ENCODE measurements at regions not wholly inside any gene's neighbourhood (a gene's known extent, or its start where the extent isn't known, plus 50 kb on each side); places are given as distances from the start of the nearest gene placed in this dataset.

DNA sequence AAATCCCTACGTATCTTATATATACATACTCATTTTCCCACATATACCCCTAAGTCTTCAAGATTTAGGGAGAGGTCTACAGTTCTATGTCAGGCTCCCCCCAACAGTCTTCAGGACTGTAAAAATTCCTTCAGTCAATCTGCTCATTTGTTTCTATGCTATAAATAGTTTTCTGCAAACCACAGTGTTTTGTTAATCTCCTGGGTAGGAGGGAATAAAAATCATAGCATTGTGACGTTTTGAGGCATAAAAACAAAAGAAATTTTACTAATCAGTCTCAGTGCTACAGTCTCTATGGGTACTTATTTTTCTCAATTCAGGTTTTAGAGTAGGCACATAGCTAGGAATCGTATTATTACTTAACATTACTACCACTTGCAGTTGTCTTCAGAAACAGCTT is 552.8 kb upstream of the LRRC4C start:
- H3K4me1 ChIP-seq (ENCODE audit: control insufficient read depth, insufficient read depth, low read length) = no peaks in the 10 kb centered on the region
- H3K36me3 ChIP-seq (ENCODE audit: control insufficient read depth, insufficient read depth, low read length) = no peaks in the 10 kb centered on the region
- H3K9me3 ChIP-seq (replicated peaks; ENCODE audit: control insufficient read depth, low read depth, low read length) = no peaks in the 10 kb centered on the region
- H3K27me3 ChIP-seq (ENCODE audit: control insufficient read depth, insufficient read depth, low read length) = no peaks in the 10 kb centered on the region
- no peak overlapping the region for H3K27ac ChIP-seq (ENCODE audit: low read length)
- DNase-seq = no peak
- WGBS (ENCODE audit: insufficient coverage) = no CpG with 5 or more reads among the region's 3 CpGs
- no peak overlapping the region for H3K4me3 ChIP-seq (ENCODE audit: low read length)

DNA sequence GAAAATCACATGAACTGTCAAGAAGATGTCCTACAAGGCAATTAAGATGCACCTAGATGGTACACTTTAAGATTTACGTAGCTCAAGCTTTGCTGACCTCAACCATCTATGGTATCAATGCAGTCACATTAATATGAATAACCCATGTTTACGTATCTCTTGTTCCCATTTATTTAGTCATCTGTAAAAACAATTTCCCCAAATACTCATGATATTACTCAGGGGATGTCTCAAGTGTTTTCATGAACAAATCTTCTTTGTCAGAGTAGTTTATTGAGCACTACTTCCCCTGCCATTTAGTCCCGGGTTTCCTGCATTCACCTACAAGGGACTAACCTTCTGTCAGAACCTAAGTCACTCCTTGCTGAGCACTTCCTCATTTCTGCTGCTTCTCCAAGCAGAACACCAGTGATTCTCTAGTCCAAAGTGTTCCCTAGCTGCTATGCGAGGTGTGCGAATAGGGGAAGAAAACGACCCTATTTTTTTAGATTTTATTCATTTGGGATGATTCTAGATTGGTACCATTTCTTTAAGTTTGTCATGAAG is 554.3 kb upstream of the LRRC4C start:
- Histone ChIP-seq H3K9me3 (replicated peaks; ENCODE audit: control insufficient read depth, low read depth, low read length) (no peaks in the 10 kb centered on the region), H3K36me3 (ENCODE audit: control insufficient read depth, insufficient read depth, low read length) (no peaks in the 10 kb centered on the region), H3K27me3 (ENCODE audit: control insufficient read depth, insufficient read depth, low read length) (no peaks in the 10 kb centered on the region), H3K27ac (ENCODE audit: low read length) (no peak overlapping the region), H3K4me3 (ENCODE audit: low read length) (no peak overlapping the region), H3K4me1 (ENCODE audit: control insufficient read depth, insufficient read depth, low read length) (no peaks in the 10 kb centered on the region)
- no peak for DNase-seq
- 100% methylated on average over 1 of the region's 6 CpGs for WGBS (ENCODE audit: insufficient coverage)

DNA sequence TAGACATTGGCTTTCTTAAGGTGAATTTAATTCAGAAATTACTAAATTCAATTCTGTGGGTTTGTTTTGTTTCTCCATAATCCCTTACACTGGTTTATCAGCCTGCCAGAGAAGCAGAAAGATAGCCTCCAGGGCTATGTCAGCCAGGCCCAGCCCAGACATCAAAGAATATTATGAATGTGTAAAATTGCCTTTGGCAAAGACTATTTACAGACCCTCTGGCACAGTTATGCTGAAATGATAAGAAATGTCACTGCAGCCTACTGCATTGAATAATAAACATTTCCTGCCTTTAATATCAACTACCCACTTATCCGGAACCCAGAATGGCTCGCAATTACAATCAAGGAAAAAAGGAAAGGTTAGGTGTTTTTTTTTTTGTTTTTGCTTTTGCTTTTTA is 562.5 kb upstream of the LRRC4C start:
- Histone ChIP-seq H3K27ac (ENCODE audit: low read length) (no peak overlapping the region), H3K9me3 (replicated peaks; ENCODE audit: control insufficient read depth, low read depth, low read length) (no peaks in the 10 kb centered on the region), H3K36me3 (ENCODE audit: control insufficient read depth, insufficient read depth, low read length) (no peaks in the 10 kb centered on the region), H3K4me1 (ENCODE audit: control insufficient read depth, insufficient read depth, low read length) (no peaks in the 10 kb centered on the region), H3K4me3 (ENCODE audit: low read length) (no peak overlapping the region), H3K27me3 (ENCODE audit: control insufficient read depth, insufficient read depth, low read length) (no peaks in the 10 kb centered on the region)
- WGBS (ENCODE audit: insufficient coverage) = no CpG with 5 or more reads among the region's 2 CpGs
- DNase-seq = no peak

DNA sequence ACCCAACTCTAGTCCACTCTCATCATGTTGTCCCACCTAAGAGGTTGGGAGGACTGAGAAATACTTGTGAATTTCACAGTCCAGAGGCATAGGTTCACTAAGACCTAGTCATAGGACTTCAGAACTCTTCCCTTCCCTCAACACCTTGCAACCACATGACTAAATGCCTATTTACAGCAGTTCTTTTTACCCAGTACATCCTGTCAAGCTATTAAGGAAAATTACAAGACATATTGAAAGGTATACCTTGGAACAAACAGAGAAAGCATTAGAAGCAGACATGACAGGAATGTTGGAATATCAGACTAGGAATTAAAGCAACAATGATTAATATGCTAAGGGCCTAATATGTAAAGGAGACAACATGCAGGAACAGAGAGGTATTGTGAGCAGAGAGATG is 563.8 kb upstream of the LRRC4C start:
- H3K4me3 ChIP-seq (ENCODE audit: low read length) = no peak overlapping the region
- DNase-seq = no peak
- no peaks in the 10 kb centered on the region for H3K36me3 ChIP-seq (ENCODE audit: control insufficient read depth, insufficient read depth, low read length)
- H3K9me3 ChIP-seq (replicated peaks; ENCODE audit: control insufficient read depth, low read depth, low read length) = peaks cover 2% of the 10 kb centered on the region
- no peak overlapping the region for H3K27ac ChIP-seq (ENCODE audit: low read length)
- no peaks in the 10 kb centered on the region for H3K27me3 ChIP-seq (ENCODE audit: control insufficient read depth, insufficient read depth, low read length)
- no peaks in the 10 kb centered on the region for H3K4me1 ChIP-seq (ENCODE audit: control insufficient read depth, insufficient read depth, low read length)

DNA sequence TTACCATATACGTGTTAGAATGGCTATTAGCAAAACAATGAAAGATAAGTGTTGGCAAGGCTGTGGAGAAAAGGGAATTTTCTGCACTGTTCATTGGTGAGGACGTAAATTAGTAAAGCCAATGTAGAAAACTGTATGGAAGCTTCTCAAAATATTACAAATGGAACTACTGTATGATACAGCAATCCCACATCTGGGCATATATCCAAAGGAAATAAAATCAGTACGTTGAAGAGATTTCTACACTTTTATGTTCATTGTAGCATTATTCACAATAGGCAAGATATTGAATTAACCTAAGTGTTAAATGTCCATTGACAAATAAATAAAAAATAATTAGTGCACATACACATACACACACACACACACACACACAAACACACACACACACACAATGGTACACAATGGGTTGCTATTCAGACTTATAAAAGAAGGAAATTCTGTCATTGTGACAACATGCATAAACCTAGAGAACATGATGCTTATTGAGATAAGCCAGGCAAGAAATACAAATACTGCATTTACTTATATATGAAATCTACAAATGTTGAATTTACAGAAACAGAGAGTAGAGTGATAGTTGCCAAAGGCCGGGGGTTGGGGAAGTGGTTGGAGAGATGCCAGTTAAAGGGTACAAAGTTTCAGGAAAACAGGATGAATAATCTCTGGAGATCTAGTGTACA is 565.8 kb upstream of the LRRC4C start:
- no peak for DNase-seq
- Histone ChIP-seq H3K27ac (ENCODE audit: low read length) (no peak overlapping the region), H3K4me1 (ENCODE audit: control insufficient read depth, insufficient read depth, low read length) (no peaks in the 10 kb centered on the region), H3K36me3 (ENCODE audit: control insufficient read depth, insufficient read depth, low read length) (no peaks in the 10 kb centered on the region), H3K4me3 (ENCODE audit: low read length) (no peak overlapping the region), H3K9me3 (replicated peaks; ENCODE audit: control insufficient read depth, low read depth, low read length) (peaks cover 2% of the 10 kb centered on the region), H3K27me3 (ENCODE audit: control insufficient read depth, insufficient read depth, low read length) (no peaks in the 10 kb centered on the region)
- 80% methylated on average over 1 of the region's 4 CpGs for WGBS (ENCODE audit: insufficient coverage)

DNA sequence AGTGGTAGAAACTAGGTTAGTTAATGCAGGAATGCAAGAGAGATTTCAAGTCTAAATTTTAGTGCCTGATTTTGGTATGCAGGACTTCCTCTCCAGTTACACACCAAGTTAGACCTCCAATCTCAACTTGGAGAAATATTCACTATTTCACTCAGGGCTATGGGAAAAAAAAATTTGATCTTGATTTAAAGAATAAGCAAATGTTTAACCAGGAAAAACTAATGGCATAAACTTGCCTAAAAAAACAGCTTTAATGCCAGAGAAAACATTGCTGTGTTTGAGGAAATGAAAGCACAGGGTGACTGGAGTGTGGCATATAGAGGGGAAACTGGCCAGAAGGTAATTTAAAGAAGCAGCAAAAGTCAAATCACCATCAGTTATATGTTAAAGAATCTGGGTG is 575.4 kb upstream of the LRRC4C start:
- no peaks in the 10 kb centered on the region for H3K36me3 ChIP-seq (ENCODE audit: control insufficient read depth, insufficient read depth, low read length)
- DNase-seq = no peak

DNA sequence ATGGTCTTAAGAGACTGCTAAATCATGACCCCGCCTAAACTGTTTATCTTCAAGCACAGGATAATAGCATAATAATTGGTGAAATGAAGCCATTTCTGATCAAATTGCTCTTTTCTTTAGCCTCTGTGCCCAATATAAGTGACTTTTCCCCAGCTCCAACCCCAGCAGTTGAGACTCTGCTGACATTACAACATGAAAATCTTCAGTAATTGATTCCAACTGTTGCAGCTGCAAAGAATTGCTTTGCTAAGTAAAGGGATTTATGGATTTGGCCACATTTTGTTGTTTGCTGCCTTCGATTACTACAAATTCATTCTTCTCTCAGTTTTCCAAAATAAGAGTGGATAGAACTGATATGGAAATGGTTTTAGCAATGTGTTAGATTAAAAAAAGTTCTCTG is 576.7 kb upstream of the LRRC4C start:
- no peaks in the 10 kb centered on the region for H3K9me3 ChIP-seq (replicated peaks; ENCODE audit: control insufficient read depth, low read depth, low read length)
- no peak overlapping the region for H3K4me3 ChIP-seq (ENCODE audit: low read length)
- no CpG with 5 or more reads among the region's 2 CpGs for WGBS (ENCODE audit: insufficient coverage)
- H3K4me1 ChIP-seq (ENCODE audit: control insufficient read depth, insufficient read depth, low read length) = no peaks in the 10 kb centered on the region
- no peaks in the 10 kb centered on the region for H3K36me3 ChIP-seq (ENCODE audit: control insufficient read depth, insufficient read depth, low read length)
- no peak overlapping the region for H3K27ac ChIP-seq (ENCODE audit: low read length)
- DNase-seq = peak; percentile 93
- H3K27me3 ChIP-seq (ENCODE audit: control insufficient read depth, insufficient read depth, low read length) = no peaks in the 10 kb centered on the region

More for the DNA sequence above, 575.4 kb upstream of the LRRC4C start:
- Histone ChIP-seq H3K4me3 (ENCODE audit: low read length) (no peak overlapping the region), H3K4me1 (ENCODE audit: control insufficient read depth, insufficient read depth, low read length) (no peaks in the 10 kb centered on the region), H3K9me3 (replicated peaks; ENCODE audit: control insufficient read depth, low read depth, low read length) (no peaks in the 10 kb centered on the region), H3K27me3 (ENCODE audit: control insufficient read depth, insufficient read depth, low read length) (no peaks in the 10 kb centered on the region), H3K27ac (ENCODE audit: low read length) (no peak overlapping the region)

DNA sequence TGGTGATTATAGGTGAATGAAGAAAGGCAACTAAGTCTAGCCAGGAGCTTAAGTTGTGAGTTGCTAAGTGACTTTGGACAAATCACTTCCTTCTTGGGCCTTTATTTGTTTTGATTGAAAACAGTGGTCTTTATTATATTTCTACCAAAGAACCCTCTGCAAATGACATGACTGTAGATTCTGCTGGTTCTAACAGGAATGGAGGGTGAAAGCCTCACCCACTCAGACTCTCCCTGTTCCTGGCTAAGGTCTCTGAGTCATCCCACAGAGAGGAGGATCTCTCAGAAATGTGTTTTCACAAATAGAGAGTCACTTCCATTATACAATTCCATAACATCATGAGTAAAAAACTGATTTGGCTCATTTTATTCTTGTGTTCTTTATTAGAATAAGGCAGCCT is 583.9 kb upstream of the LRRC4C start:
- Histone ChIP-seq H3K4me1 (ENCODE audit: control insufficient read depth, insufficient read depth, low read length) (no peaks in the 10 kb centered on the region), H3K27ac (ENCODE audit: low read length) (no peak overlapping the region)

DNA sequence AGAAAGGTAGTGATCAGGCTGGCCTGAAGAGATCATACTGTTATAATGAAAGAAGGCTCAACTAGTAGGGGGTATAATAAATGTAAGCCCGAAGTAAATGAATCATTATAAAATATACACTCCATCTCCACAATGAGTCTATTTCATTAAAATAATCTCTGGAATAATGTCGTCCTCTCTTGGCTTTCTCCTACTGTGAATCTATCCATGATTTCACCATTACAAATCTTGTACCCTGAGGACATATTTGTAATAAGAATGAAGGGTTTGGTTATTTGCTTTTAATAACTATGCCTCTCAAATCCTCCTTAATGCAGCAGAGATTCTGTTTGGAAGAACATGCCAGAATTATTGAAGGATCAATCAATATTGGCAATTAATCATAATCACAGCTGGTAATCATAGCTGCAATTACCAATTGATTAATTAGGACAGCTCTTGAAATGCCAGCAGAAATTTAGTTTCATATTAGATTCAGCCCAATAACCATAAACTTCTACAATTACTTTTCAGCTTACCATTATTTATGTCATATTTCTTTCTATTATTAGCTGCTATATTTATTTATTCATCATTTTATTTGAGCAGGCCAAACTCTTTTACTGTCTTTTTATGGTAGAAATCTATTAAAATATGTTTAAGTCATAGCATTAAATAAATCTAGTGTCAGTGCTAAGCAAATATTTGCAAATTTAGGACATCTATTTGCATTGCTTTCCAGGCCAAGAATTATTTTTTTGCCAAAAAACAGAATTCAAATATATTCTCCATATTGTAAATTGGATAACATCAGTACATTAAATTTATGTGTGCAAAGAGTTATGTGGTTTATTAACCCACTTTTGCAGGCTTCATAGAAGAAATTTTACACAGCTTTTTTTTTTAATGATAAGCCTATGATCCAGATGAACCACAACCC is 588.4 kb upstream of the LRRC4C start:
- no peaks in the 10 kb centered on the region for H3K27me3 ChIP-seq (ENCODE audit: control insufficient read depth, insufficient read depth, low read length)
- no peaks in the 10 kb centered on the region for H3K36me3 ChIP-seq (ENCODE audit: control insufficient read depth, insufficient read depth, low read length)
- no peaks in the 10 kb centered on the region for H3K4me1 ChIP-seq (ENCODE audit: control insufficient read depth, insufficient read depth, low read length)
- peaks cover 6% of the 10 kb centered on the region for H3K9me3 ChIP-seq (replicated peaks; ENCODE audit: control insufficient read depth, low read depth, low read length)
- H3K27ac ChIP-seq (ENCODE audit: low read length) = no peak overlapping the region
- H3K4me3 ChIP-seq (ENCODE audit: low read length) = no peak overlapping the region
- DNase-seq = peak; percentile 71
- WGBS (ENCODE audit: insufficient coverage) = no CpG with 5 or more reads among the region's 2 CpGs

More for the DNA sequence above, 583.9 kb upstream of the LRRC4C start:
- Histone ChIP-seq H3K36me3 (ENCODE audit: control insufficient read depth, insufficient read depth, low read length) (no peaks in the 10 kb centered on the region), H3K4me3 (ENCODE audit: low read length) (no peak overlapping the region), H3K9me3 (replicated peaks; ENCODE audit: control insufficient read depth, low read depth, low read length) (peaks cover 6% of the 10 kb centered on the region), H3K27me3 (ENCODE audit: control insufficient read depth, insufficient read depth, low read length) (no peaks in the 10 kb centered on the region)
- DNase-seq = no peak

DNA sequence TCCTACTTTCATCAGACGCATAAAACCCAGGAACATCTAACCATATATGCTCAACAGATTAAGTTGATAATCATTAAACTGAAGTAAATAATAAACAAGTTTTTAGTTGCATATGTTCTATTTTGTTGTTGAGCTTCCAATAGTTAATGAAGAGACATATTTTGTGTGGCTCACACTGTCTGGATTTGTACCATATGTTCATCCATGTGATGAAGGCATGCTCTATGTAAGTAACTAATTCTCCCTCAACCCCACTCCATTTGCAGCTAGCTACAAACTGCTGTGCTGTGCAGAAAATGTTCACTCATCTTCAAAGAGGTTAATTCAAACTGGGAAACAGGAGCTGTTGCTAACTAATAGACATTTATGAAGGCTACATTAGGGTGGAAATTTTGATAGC is 589.7 kb upstream of the LRRC4C start:
- WGBS (ENCODE audit: insufficient coverage) = no CpG with 5 or more reads among the region's 1 CpG
- Histone ChIP-seq H3K4me1 (ENCODE audit: control insufficient read depth, insufficient read depth, low read length) (no peaks in the 10 kb centered on the region), H3K36me3 (ENCODE audit: control insufficient read depth, insufficient read depth, low read length) (no peaks in the 10 kb centered on the region), H3K27me3 (ENCODE audit: control insufficient read depth, insufficient read depth, low read length) (no peaks in the 10 kb centered on the region), H3K27ac (ENCODE audit: low read length) (no peak overlapping the region), H3K4me3 (ENCODE audit: low read length) (no peak overlapping the region), H3K9me3 (replicated peaks; ENCODE audit: control insufficient read depth, low read depth, low read length) (peaks cover 4% of the 10 kb centered on the region)
- DNase-seq = no peak

Data from muscle of leg (tissue), 3 donors.